Retina (tissue), 1 donor: ENCODE measurements at regions not wholly inside any gene's neighbourhood (a gene's known extent, or its start where the extent isn't known, plus 50 kb on each side); places are given as distances from the start of the nearest gene placed in this dataset.

Experiments used
- DNase-seq: peaks from one replicate; pipeline ENCODE4 v3.0.0-alpha.2; 2016

- DNase-seq: no peak
Measured at GRCh38 chr3:79844176-79844575, 76.4 kb upstream of the ROBO1 start.

DNA sequence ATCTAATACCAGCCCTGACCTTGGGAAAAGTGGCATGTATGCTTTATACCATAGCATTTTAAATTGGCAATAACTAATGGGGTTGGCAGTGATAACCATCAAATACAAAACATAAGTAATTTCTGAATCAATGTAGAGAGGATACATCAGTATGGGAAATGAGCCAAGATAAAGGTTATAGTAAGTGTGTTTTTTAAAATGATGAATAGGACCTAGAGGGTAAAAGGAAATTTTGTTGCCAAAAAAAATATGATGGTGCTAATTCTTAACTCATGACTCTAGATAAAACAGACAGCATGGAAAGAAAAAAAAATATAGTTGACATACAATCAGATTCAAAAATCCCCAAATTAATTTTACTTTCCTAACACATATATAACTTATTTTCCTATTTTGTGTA, 75.4 kb upstream of the ROBO1 start:
- DNase-seq: no peak

DNA sequence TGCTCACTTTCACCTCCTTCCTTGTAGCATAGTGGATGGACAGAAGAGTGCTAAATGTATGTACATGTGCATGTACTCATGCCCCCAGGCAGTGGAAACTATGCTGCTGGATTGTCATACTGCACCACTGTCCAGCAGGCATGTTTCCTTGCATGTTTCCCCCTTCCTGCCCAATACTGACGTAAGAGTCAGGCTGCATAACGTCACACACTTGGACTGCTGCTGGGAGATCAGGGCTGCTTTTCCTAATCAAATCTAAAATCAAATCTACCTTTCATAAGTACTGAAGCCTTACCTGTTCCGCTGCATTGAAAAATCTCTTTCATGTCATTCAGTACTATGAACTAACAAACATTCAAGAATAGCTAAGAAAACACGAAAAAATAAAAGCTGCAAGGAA, 67.9 kb upstream of the ROBO1 start:
- no peak for DNase-seq

GRCh38 chr3:79824166-79824565, 56.4 kb upstream of the ROBO1 start:
- DNase-seq: no peak

- no peak for DNase-seq
Measured at GRCh38 chr3:79822076-79822475, 54.3 kb upstream of the ROBO1 start.

DNA sequence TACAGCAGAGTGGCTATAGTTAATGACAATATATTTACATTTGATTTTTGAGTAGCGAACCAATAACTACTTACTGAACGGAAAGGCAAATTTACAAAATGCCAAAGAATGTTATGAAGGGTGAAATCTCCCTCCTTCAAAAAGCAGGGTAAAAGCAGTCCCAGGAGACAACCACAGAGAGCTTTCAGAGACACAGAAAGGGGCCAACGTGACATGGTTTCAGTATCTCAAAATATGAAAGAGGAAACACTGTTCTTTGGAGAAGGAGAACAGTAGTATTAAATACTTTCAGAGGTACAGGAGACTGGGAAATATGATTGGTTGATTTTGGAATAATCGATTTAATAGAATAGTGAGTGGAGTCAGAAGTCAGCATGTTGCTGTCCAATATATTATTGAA, 52.3 kb upstream of the ROBO1 start:
- DNase-seq: no peak

GRCh38 chr3:79818015-79818414, 50.2 kb upstream of the ROBO1 start:
- DNase-seq: no peak
